ENCODE measurements at regions not wholly inside any gene's neighbourhood (a gene's known extent, or its start where the extent isn't known, plus 50 kb on each side); places are given as distances from the start of the nearest gene placed in this dataset.

GRCh38 chr20:10846766-10847165, 173.0 kb upstream of the JAG1 start:
- POLR2A ChIA-PET = no interaction called here
- no peaks in the 10 kb centered on the region for H3K4me1 ChIP-seq (ENCODE audit: control extremely low read depth in 1 of 4, control insufficient read depth in 4 of 4, insufficient read depth in 4 of 4, low read length in 3 of 4)
- H3K9me3 ChIP-seq (ENCODE audit: control extremely low read depth in 1 of 5, control insufficient read depth in 4 of 5, insufficient read depth in 2 of 5, low read depth in 1 of 5, low read length in 4 of 5) = peaks cover 3 to 5% (median 4%) of the 10 kb centered on the region in 5 experiments
- H3K27me3 ChIP-seq (replicated peaks in 2 of 5; ENCODE audit: control insufficient read depth in 4 of 5, insufficient read depth in 5 of 5, low read length in 4 of 5) = peaks cover 0 to 5% (median 0%) of the 10 kb centered on the region in 5 experiments
- CTCF ChIA-PET = no interaction called here
- H3K27ac ChIP-seq (ENCODE audit: insufficient read depth in 1 of 2, low read depth in 1 of 2, low read length in 2 of 2, poor library complexity in 1 of 2, severe bottlenecking in 2 of 2) = no peak overlapping the region
- no peak overlapping the region for H3K4me3 ChIP-seq (ENCODE audit: control insufficient read depth in 1 of 7, extremely low read depth in 1 of 7, insufficient read depth in 4 of 7, low read depth in 2 of 7, low read length in 6 of 7)
- H3K36me3 ChIP-seq (ENCODE audit: control insufficient read depth in 4 of 4, insufficient read depth in 4 of 4, low read length in 3 of 4) = no peaks in the 10 kb centered on the region
- no peak for DNase-seq

GRCh38 chr20:10848810-10849370, 175.1 kb upstream of the JAG1 start:
- no peak for DNase-seq
- no peaks in the 10 kb centered on the region for H3K27me3 ChIP-seq (replicated peaks in 2 of 5; ENCODE audit: control insufficient read depth in 4 of 5, insufficient read depth in 5 of 5, low read length in 4 of 5)
- H3K9me3 ChIP-seq (ENCODE audit: control extremely low read depth in 1 of 5, control insufficient read depth in 4 of 5, insufficient read depth in 2 of 5, low read depth in 1 of 5, low read length in 4 of 5) = no peaks in the 10 kb centered on the region
- WGBS (ENCODE audit: insufficient coverage) = 97% methylated on average over 4 of the region's 6 CpGs
- no peak overlapping the region for H3K4me3 ChIP-seq (ENCODE audit: control insufficient read depth in 1 of 7, extremely low read depth in 1 of 7, insufficient read depth in 4 of 7, low read depth in 2 of 7, low read length in 6 of 7)
- H3K36me3 ChIP-seq (ENCODE audit: control insufficient read depth in 4 of 4, insufficient read depth in 4 of 4, low read length in 3 of 4) = no peaks in the 10 kb centered on the region
- H3K4me1 ChIP-seq (ENCODE audit: control extremely low read depth in 1 of 4, control insufficient read depth in 4 of 4, insufficient read depth in 4 of 4, low read length in 3 of 4) = no peaks in the 10 kb centered on the region
- ChIA-PET POLR2A (no interaction called here), CTCF (no interaction called here)
- H3K27ac ChIP-seq (ENCODE audit: insufficient read depth in 1 of 2, low read depth in 1 of 2, low read length in 2 of 2, poor library complexity in 1 of 2, severe bottlenecking in 2 of 2) = no peak overlapping the region

- H3K27me3 ChIP-seq (replicated peaks in 2 of 5; ENCODE audit: control insufficient read depth in 4 of 5, insufficient read depth in 5 of 5, low read length in 4 of 5) = no peaks in the 10 kb centered on the region
- H3K36me3 ChIP-seq (ENCODE audit: control insufficient read depth in 4 of 4, insufficient read depth in 4 of 4, low read length in 3 of 4) = no peaks in the 10 kb centered on the region
- H3K4me3 ChIP-seq (ENCODE audit: control insufficient read depth in 1 of 7, extremely low read depth in 1 of 7, insufficient read depth in 4 of 7, low read depth in 2 of 7, low read length in 6 of 7) = no peak overlapping the region
- WGBS (ENCODE audit: insufficient coverage) = 94% methylated on average over 1 of the region's 2 CpGs
- no peaks in the 10 kb centered on the region for H3K9me3 ChIP-seq (ENCODE audit: control extremely low read depth in 1 of 5, control insufficient read depth in 4 of 5, insufficient read depth in 2 of 5, low read depth in 1 of 5, low read length in 4 of 5)
- CTCF ChIA-PET = no interaction called here
- POLR2A ChIA-PET = no interaction called here
- peak in 1 of 3 donors; percentile 9 for DNase-seq
- no peak overlapping the region for H3K27ac ChIP-seq (ENCODE audit: insufficient read depth in 1 of 2, low read depth in 1 of 2, low read length in 2 of 2, poor library complexity in 1 of 2, severe bottlenecking in 2 of 2)
- H3K4me1 ChIP-seq (ENCODE audit: control extremely low read depth in 1 of 4, control insufficient read depth in 4 of 4, insufficient read depth in 4 of 4, low read length in 3 of 4) = peaks cover 0 to 13% (median 3%) of the 10 kb centered on the region in 4 experiments
Observed at GRCh38 chr20:10853176-10853575, 179.4 kb upstream of the JAG1 start.

- Histone ChIP-seq H3K36me3 (ENCODE audit: control insufficient read depth in 4 of 4, insufficient read depth in 4 of 4, low read length in 3 of 4) (no peaks in the 10 kb centered on the region), H3K27me3 (replicated peaks in 2 of 5; ENCODE audit: control insufficient read depth in 4 of 5, insufficient read depth in 5 of 5, low read length in 4 of 5) (no peaks in the 10 kb centered on the region), H3K9me3 (ENCODE audit: control extremely low read depth in 1 of 5, control insufficient read depth in 4 of 5, insufficient read depth in 2 of 5, low read depth in 1 of 5, low read length in 4 of 5) (no peaks in the 10 kb centered on the region), H3K4me3 (ENCODE audit: control insufficient read depth in 1 of 7, extremely low read depth in 1 of 7, insufficient read depth in 4 of 7, low read depth in 2 of 7, low read length in 6 of 7) (no peak overlapping the region), H3K4me1 (ENCODE audit: control extremely low read depth in 1 of 4, control insufficient read depth in 4 of 4, insufficient read depth in 4 of 4, low read length in 3 of 4) (peaks cover 0 to 14% (median 3%) of the 10 kb centered on the region in 4 experiments), H3K27ac (ENCODE audit: insufficient read depth in 1 of 2, low read depth in 1 of 2, low read length in 2 of 2, poor library complexity in 1 of 2, severe bottlenecking in 2 of 2) (no peak overlapping the region)
- no peak for DNase-seq
- 100% methylated on average over 2 of the region's 4 CpGs for WGBS (ENCODE audit: insufficient coverage)
- ChIA-PET CTCF (no interaction called here), POLR2A (no interaction called here)
Observed at GRCh38 chr20:10853731-10854130, 179.9 kb upstream of the JAG1 start.

- ChIA-PET CTCF (no interaction called here), POLR2A (no interaction called here)
- Histone ChIP-seq H3K4me3 (ENCODE audit: control insufficient read depth in 1 of 7, extremely low read depth in 1 of 7, insufficient read depth in 4 of 7, low read depth in 2 of 7, low read length in 6 of 7) (no peak overlapping the region), H3K4me1 (ENCODE audit: control extremely low read depth in 1 of 4, control insufficient read depth in 4 of 4, insufficient read depth in 4 of 4, low read length in 3 of 4) (peaks cover 0 to 14% (median 3%) of the 10 kb centered on the region in 4 experiments), H3K27me3 (replicated peaks in 2 of 5; ENCODE audit: control insufficient read depth in 4 of 5, insufficient read depth in 5 of 5, low read length in 4 of 5) (no peaks in the 10 kb centered on the region), H3K27ac (ENCODE audit: insufficient read depth in 1 of 2, low read depth in 1 of 2, low read length in 2 of 2, poor library complexity in 1 of 2, severe bottlenecking in 2 of 2) (no peak overlapping the region), H3K9me3 (ENCODE audit: control extremely low read depth in 1 of 5, control insufficient read depth in 4 of 5, insufficient read depth in 2 of 5, low read depth in 1 of 5, low read length in 4 of 5) (no peaks in the 10 kb centered on the region), H3K36me3 (ENCODE audit: control insufficient read depth in 4 of 4, insufficient read depth in 4 of 4, low read length in 3 of 4) (no peaks in the 10 kb centered on the region)
- WGBS (ENCODE audit: insufficient coverage) = 100% methylated on average over 2 of the region's 2 CpGs
- DNase-seq = no peak
Observed at GRCh38 chr20:10854976-10855375, 181.2 kb upstream of the JAG1 start.

GRCh38 chr20:10855778-10856177, 182.0 kb upstream of the JAG1 start:
- CTCF ChIA-PET = no interaction called here
- H3K27me3 ChIP-seq (replicated peaks in 2 of 5; ENCODE audit: control insufficient read depth in 4 of 5, insufficient read depth in 5 of 5, low read length in 4 of 5) = no peaks in the 10 kb centered on the region
- DNase-seq = no peak
- H3K36me3 ChIP-seq (ENCODE audit: control insufficient read depth in 4 of 4, insufficient read depth in 4 of 4, low read length in 3 of 4) = no peaks in the 10 kb centered on the region
- no peak overlapping the region for H3K4me3 ChIP-seq (ENCODE audit: control insufficient read depth in 1 of 7, extremely low read depth in 1 of 7, insufficient read depth in 4 of 7, low read depth in 2 of 7, low read length in 6 of 7)
- no peaks in the 10 kb centered on the region for H3K9me3 ChIP-seq (ENCODE audit: control extremely low read depth in 1 of 5, control insufficient read depth in 4 of 5, insufficient read depth in 2 of 5, low read depth in 1 of 5, low read length in 4 of 5)
- POLR2A ChIA-PET = no interaction called here
- no peak overlapping the region for H3K27ac ChIP-seq (ENCODE audit: insufficient read depth in 1 of 2, low read depth in 1 of 2, low read length in 2 of 2, poor library complexity in 1 of 2, severe bottlenecking in 2 of 2)
- peaks cover 0 to 14% (median 3%) of the 10 kb centered on the region in 4 experiments for H3K4me1 ChIP-seq (ENCODE audit: control extremely low read depth in 1 of 4, control insufficient read depth in 4 of 4, insufficient read depth in 4 of 4, low read length in 3 of 4)

GRCh38 chr20:10856237-10857015, 182.6 kb upstream of the JAG1 start:
- Histone ChIP-seq H3K27me3 (replicated peaks in 2 of 5; ENCODE audit: control insufficient read depth in 4 of 5, insufficient read depth in 5 of 5, low read length in 4 of 5) (no peaks in the 10 kb centered on the region), H3K36me3 (ENCODE audit: control insufficient read depth in 4 of 4, insufficient read depth in 4 of 4, low read length in 3 of 4) (no peaks in the 10 kb centered on the region), H3K9me3 (ENCODE audit: control extremely low read depth in 1 of 5, control insufficient read depth in 4 of 5, insufficient read depth in 2 of 5, low read depth in 1 of 5, low read length in 4 of 5) (no peaks in the 10 kb centered on the region), H3K4me1 (ENCODE audit: control extremely low read depth in 1 of 4, control insufficient read depth in 4 of 4, insufficient read depth in 4 of 4, low read length in 3 of 4) (peaks cover 0 to 14% (median 3%) of the 10 kb centered on the region in 4 experiments), H3K27ac (ENCODE audit: insufficient read depth in 1 of 2, low read depth in 1 of 2, low read length in 2 of 2, poor library complexity in 1 of 2, severe bottlenecking in 2 of 2) (no peak overlapping the region), H3K4me3 (ENCODE audit: control insufficient read depth in 1 of 7, extremely low read depth in 1 of 7, insufficient read depth in 4 of 7, low read depth in 2 of 7, low read length in 6 of 7) (no peak overlapping the region)
- peak in 1 of 3 donors; percentile 8 for DNase-seq
- 100% methylated on average over 1 of the region's 1 CpG for WGBS (ENCODE audit: insufficient coverage)
- POLR2A ChIA-PET = no interaction called here
- CTCF ChIA-PET = no interaction called here
